CD4-positive, alpha-beta T cell treated with Interferon alpha-2 for 1 hour (primary cell): ENCODE measurements at regions not wholly inside any gene's neighbourhood (a gene's known extent, or its start where the extent isn't known, plus 50 kb on each side); places are given as distances from the start of the nearest gene placed in this dataset.
"Not testable (repeated sequence)": the region's sequence is repeated elsewhere in the genome, so short reads cannot be mapped to it uniquely, and the experiment has no call there.

Source experiments
- DNase-seq, 2 donors: peaks; one replicate each; pipeline ENCODE4 v3.0.0-alpha.2; 2020 to 2022

DNA sequence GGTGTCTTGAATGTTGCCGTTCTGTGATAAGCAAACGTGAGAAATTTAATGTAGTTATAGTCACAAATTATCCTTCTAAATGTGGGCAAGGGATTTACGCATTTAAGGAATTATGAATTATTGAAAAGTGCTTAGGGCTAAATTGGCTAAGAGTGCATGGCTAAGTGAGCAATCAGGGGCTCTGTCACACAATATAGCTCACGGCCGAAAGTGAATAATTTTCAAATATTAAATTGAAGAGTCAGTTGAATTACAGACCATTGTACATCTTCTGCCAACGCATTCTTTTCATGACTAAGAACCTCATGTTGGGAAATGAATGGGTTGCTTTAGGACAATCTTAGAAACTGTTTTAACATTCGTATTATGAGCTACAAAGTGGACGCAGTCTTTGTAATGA lies 1832.9 kb upstream of the LRRTM1 start:
- no peak for DNase-seq

DNA sequence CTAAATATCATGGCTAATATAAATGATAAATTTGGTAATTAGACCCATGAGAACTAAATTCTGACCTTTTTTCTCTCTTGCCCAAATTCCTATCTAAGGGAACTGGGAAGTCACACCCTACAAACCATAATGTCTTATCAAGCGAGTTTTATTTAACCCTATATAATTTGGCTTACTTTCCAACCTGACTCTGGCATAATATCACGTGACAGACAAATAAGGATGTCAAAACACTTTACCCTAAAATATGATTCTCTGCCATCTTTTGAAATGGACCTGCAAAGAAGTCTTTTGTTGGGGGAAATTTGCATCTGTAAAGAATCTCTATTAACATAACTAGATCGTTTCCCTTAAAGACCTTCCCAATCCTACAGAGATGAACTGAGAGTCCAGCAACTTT lies 1823.5 kb upstream of the LRRTM1 start:
- DNase-seq: no peak

- no peak for DNase-seq
Observed at GRCh38 chr2:82124629-82125028, 1820.1 kb upstream of the LRRTM1 start.

- DNase-seq: no peak
Observed at GRCh38 chr2:82120654-82121053, 1816.1 kb upstream of the LRRTM1 start.

DNA sequence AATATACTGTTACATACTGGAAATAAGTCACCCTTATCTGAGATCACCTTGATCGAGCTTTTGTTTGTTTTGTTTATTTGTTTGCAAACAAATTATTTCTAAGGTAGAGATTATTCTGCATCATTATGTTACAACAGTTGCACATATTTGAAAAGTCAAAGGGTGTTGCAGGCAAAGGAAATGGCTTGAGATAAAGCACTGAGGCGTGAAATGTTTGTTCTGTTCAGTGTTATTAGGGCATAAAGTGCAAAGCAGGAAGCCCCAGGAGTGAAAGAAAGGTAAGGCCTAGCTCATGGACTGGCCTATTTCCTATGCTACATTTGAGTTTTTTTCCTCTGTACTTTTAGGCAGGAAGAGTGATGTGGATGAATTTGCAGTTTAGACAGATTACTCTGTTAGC lies 1815.6 kb upstream of the LRRTM1 start:
- no peak for DNase-seq

GRCh38 chr2:82109418-82109817 lies 1804.9 kb upstream of the LRRTM1 start:
- no peak for DNase-seq

- DNase-seq: no peak
Observed at GRCh38 chr2:82098617-82099016, 1794.1 kb upstream of the LRRTM1 start.

GRCh38 chr2:82089518-82089917 lies 1785.0 kb upstream of the LRRTM1 start:
- no peak for DNase-seq

DNA sequence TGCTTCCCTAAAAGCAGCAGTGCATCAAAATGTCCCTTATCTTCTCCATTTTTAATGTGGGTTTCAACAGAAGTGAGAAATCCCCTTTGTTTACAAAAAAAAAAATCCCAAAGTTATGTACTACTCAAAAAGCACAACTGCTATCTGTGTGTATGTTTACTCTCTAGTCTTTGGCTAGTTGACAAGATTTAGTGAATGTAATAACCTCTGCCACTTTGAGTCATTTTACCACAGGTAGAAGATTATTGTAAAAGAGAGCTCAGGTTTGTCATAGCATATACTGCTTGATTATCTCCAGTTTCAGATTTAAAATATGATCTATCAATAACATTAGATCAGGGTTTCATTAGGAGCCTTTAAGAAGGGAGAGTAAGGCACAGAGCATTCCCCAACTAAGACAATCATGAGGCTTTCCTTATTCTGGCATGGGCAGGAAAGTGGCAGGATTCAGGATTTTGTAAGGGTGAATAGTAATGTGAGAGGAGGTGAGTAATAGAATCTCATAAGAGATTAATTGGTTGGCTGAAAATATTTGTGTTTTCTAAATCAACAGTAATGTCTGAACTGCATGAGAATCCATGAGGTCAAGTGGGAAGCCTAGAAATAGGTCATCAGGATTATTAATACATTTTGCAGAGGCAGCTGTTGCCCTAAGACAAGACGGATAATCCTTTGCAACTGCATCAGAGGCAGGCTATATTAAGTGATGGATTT lies 1780.3 kb upstream of the LRRTM1 start:
- DNase-seq: no peak

DNA sequence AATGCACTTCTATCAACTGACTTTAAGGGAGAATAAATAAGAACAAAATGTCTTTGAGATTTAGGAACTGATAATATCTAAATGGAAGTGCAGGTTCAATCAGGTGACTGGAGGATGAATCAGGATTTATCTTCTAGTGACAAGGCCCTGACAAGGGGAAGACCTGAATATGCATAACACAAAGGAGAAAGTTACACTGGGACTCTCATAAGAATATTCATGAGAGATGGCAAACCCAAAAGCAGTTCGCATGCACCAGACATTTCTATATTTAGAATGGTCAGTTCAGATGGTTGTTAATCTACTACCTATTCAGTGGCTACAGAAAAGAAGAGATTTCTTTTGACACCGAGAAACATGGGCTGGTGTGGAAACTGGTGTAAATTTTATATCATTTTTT lies 1771.3 kb upstream of the LRRTM1 start:
- no peak for DNase-seq

GRCh38 chr2:82062463-82062862 lies 1757.9 kb upstream of the LRRTM1 start:
- no peak for DNase-seq

GRCh38 chr2:82055846-82056245 lies 1751.3 kb upstream of the LRRTM1 start:
- DNase-seq: no peak

DNA sequence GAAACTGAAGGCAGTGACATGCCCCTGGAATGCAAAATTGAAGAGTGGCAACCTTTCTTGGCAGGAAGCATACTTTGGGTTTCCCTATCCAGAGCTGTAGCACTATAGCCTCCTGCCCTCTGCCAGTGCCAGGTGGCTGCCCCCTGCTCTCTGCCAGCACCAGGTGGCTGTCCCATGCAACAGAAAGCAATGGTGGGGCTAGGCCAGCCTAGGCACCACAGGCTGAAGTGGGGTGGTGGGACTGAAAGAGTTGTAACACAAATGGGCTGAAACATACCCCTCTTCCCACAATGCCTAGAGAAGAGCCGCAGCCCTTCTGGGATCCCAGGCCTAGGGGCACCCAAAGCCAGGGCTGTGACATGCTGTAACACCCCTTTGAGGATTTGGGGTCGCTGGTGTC lies 1739.3 kb upstream of the LRRTM1 start:
- no peak for DNase-seq

DNA sequence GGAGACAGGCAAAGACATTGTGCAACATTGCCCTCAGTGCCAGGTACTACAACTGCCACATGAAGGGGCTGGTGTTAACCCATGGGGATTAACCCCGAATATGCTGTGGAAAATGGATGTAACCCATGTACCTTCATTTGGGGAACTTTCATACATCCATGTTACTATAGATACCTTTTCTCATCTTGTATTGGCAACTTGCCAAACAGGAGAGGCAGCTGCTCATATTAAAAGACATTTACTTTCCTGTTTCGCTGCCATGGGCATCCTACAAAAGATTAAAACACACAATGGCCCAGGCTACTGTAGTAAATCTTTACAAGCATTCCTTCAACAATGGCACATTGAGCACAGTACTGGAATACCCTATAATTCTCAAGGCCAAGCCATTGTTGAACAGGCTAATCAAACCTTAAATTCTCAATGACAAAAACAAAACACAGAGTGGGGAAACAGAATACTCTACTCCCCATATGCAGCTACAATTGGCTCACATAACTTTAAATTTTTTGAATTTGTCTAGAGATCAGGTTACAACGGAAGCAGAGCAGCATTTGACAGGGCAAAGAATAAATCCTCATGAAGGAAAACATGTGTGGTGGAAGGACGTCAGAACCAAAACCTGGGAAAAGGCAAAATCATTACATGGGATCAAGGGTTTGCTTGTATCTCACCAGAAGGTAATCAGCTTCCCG lies 1723.5 kb upstream of the LRRTM1 start:
- no peak for DNase-seq

DNA sequence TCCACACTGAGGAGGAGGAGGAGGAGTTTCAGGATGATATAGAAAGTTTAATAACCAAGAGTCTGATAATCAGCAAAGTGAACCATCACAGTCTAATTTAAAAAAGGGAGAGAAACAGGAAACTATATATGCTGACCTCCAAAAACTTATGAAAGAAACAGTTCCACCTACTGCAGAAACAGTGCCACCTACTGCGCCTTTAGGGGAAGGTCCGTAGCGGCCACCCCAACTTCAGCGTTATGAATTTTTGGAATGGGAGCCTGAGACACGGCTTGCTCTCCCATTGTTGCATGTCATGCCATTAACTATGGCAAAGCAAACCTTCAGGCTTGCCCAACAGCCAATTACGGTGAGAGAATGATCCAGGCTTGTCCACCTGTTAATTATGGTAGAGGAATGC lies 1719.2 kb upstream of the LRRTM1 start:
- DNase-seq: no peak

GRCh38 chr2:82013641-82014040 lies 1709.1 kb upstream of the LRRTM1 start:
- DNase-seq: no peak

GRCh38 chr2:82007071-82007664 lies 1702.6 kb upstream of the LRRTM1 start:
- DNase-seq: no peak

DNA sequence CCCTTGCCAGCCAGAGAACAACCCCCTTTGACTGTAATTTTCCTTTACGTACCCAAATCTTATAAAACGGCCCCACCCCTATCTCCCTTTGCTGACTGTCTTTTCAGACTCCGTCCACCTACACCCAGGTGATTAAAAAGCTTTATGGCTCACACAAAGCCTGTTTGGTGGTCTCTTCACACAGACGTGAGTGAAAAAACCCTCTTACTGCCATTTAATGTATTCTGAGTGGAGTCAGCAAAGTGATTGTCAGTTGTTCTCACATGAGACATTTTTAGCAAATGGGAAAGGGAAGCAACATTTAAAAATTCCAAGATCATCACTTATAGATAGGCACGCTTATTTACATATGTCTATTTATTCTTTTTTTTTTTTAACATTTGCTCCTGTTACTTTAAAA lies 1701.3 kb upstream of the LRRTM1 start:
- not testable (repeated sequence) for DNase-seq

DNA sequence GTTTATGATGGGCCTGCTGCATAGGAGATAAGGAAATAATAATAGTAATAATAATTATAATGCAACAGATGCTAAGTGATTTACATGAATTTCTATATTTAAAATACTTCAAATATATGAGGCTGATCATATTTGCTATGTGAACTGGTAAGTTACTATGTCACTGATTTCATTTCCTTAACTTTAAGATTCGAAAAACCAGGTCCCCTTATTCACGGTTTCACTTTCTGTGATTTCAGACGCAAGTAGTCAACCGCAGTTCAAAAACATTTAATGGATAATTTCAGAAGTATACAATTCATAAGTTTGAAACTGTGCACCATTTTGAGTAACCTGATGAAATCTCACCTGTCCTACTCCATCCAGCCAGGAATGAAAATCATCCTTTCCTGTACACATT lies 1697.1 kb upstream of the LRRTM1 start:
- no peak for DNase-seq

DNA sequence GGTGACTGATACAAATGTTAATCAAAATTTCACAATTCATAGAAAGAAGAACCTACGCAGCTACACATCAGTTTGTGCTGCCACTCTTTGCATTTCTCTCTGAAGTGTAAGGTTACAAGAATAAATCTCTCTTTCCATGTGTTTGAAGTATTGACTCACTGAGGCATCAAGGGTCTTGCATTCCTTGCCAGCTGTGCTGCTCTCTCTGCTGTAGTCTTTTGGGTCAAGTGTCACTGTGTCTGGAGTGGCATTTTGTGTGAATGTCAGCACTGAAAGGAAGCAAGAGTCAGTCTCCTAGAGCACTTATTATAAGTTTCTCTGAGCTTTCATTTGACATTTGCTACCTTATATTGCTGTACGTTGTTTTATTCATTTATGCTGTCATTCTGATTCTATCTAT lies 1696.1 kb upstream of the LRRTM1 start:
- DNase-seq: no peak

GRCh38 chr2:81996332-81996731 lies 1691.8 kb upstream of the LRRTM1 start:
- DNase-seq: no peak

DNA sequence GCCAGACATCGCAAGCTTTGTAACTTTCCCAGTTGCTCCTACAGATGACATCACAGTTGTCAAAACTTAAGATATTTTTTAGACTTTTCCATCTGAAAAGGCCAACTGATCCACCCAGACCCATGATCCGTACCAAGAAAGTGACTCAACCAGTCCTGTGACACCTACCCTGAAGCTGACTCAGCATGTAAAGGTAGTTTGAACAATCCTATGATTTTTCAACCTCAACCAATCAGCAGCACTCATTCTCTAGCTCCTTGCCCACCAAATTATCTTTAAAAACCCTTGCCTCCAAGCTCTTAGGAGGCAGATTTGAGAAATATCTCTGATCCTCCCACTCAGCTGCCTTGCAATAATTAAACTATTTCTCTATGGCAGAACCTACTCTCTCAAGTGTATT lies 1686.7 kb upstream of the LRRTM1 start:
- DNase-seq: no peak

- DNase-seq: no peak
Observed at GRCh38 chr2:81987370-81987769, 1682.8 kb upstream of the LRRTM1 start.

DNA sequence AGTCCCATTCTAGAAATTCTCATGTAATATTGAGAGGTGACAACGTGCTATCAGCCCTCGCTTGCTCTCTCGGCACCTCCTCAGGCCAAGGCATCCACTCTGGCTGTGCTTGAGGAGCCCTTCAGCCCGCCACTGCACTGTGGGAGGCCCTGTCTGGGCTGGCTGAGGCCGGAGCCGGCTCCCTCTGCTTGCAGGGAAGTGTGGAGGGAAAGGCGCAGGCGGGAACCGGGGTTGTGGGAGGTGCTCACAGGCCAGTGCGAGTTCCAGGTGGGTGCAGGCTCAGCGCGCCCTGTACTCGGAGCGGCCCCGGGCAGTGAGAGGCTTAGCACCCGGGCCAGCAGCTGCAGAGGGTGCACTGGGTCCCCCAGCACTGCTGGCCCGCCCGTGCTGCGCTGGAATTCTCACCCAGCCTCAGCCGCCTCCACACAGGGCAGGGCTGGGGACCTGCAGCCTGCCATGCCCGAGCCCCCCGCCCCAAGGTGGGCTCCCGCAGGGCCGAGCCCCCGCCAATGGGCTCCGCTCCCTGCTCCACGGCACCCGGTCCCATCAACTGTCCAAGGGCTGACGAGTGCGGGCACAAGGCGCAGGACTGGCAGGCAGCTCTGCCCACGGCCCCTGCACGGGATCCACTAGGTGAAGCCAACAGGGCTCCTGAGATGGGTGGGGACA lies 1680.6 kb upstream of the LRRTM1 start:
- no peak for DNase-seq
